ENCODE measurements at regions not wholly inside any gene's neighbourhood (a gene's known extent, or its start where the extent isn't known, plus 50 kb on each side); places are given as distances from the start of the nearest gene placed in this dataset.
"Not testable (repeated sequence)": the region's sequence is repeated elsewhere in the genome, so short reads cannot be mapped to it uniquely, and the experiment has no call there.

- no peak for FAIRE-seq
These were observed 57.1 kb upstream of the ANKH start for GRCh38 chr5:14928661-14929060.

GRCh38 chr5:14925326-14925725, 53.7 kb upstream of the ANKH start:
- no peak for FAIRE-seq

GRCh38 chr5:14922952-14923351, 51.4 kb upstream of the ANKH start:
- FAIRE-seq = not testable (repeated sequence)

GRCh38 chr5:14922456-14922855, 50.9 kb upstream of the ANKH start:
- FAIRE-seq = no peak
